ENCODE measurements at regions not wholly inside any gene's neighbourhood (a gene's known extent, or its start where the extent isn't known, plus 50 kb on each side); places are given as distances from the start of the nearest gene placed in this dataset.
"Not testable (repeated sequence)": the region's sequence is repeated elsewhere in the genome, so short reads cannot be mapped to it uniquely, and the experiment has no call there.

GRCh38 chr2:224217233-224217961 is 178.3 kb upstream of the SERPINE2 start:
- Histone ChIP-seq H3K36me3 (ENCODE audit: control insufficient read depth, insufficient read depth, low read length) (no peaks in the 10 kb centered on the region), H3K27me3 (ENCODE audit: control insufficient read depth, insufficient read depth, low read length) (no peaks in the 10 kb centered on the region), H3K4me3 (ENCODE audit: low read depth, low read length) (no peak overlapping the region)
- no peak for DNase-seq (ENCODE audit: low read depth)
- ChIA-PET POLR2A (no interaction called here), CTCF (interaction anchor here (1.9 kb wide), 1 partner anchor 19 kb away, joined by 4 read pairs; no protein-coding TSS in a partner anchor)
- TF ChIP-seq, protein P1, sequence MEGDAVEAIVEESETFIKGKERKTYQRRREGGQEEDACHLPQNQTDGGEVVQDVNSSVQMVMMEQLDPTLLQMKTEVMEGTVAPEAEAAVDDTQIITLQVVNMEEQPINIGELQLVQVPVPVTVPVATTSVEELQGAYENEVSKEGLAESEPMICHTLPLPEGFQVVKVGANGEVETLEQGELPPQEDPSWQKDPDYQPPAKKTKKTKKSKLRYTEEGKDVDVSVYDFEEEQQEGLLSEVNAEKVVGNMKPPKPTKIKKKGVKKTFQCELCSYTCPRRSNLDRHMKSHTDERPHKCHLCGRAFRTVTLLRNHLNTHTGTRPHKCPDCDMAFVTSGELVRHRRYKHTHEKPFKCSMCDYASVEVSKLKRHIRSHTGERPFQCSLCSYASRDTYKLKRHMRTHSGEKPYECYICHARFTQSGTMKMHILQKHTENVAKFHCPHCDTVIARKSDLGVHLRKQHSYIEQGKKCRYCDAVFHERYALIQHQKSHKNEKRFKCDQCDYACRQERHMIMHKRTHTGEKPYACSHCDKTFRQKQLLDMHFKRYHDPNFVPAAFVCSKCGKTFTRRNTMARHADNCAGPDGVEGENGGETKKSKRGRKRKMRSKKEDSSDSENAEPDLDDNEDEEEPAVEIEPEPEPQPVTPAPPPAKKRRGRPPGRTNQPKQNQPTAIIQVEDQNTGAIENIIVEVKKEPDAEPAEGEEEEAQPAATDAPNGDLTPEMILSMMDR (IDR thresholded peaks at IDR 0.05; ENCODE audit: insufficient read depth, low read depth, low read length), result no peak

GRCh38 chr2:224215611-224216010 is 176.5 kb upstream of the SERPINE2 start:
- POLR2A ChIA-PET; H3K36me3 ChIP-seq (ENCODE audit: control insufficient read depth, insufficient read depth, low read length); H3K27me3 ChIP-seq (ENCODE audit: control insufficient read depth, insufficient read depth, low read length); CTCF ChIA-PET; DNase-seq (ENCODE audit: low read depth); H3K4me3 ChIP-seq (ENCODE audit: low read depth, low read length): not testable (repeated sequence)

- TF ChIP-seq, protein P1 (IDR thresholded peaks at IDR 0.05; ENCODE audit: insufficient read depth, low read depth, low read length), result no peak
- Histone ChIP-seq H3K36me3 (ENCODE audit: control insufficient read depth, insufficient read depth, low read length) (no peaks in the 10 kb centered on the region), H3K4me3 (ENCODE audit: low read depth, low read length) (no peak overlapping the region), H3K27me3 (ENCODE audit: control insufficient read depth, insufficient read depth, low read length) (no peaks in the 10 kb centered on the region)
- POLR2A ChIA-PET, result interaction anchor here (0.7 kb wide), 1 partner anchor 29 kb away, joined by 3 read pairs; no protein-coding TSS in a partner anchor
- no peak for DNase-seq (ENCODE audit: low read depth)
- CTCF ChIA-PET, result interaction anchor here (0.8 to 1.4 kb wide), 2 partner anchors 19 to 22 kb away, joined by 3 to 4 read pairs; no protein-coding TSS in a partner anchor
Observed at GRCh38 chr2:224213396-224213795, 174.3 kb upstream of the SERPINE2 start.

GRCh38 chr2:224211791-224212190 is 172.7 kb upstream of the SERPINE2 start:
- ChIA-PET CTCF (interaction anchor here (1.1 to 1.4 kb wide), 2 partner anchors 17 to 30 kb away, joined by 4 to 6 read pairs; no protein-coding TSS in a partner anchor), POLR2A (interaction anchor here (0.6 kb wide), 1 partner anchor 12 kb away, joined by 7 read pairs; no protein-coding TSS in a partner anchor)
- Histone ChIP-seq H3K4me3 (ENCODE audit: low read depth, low read length) (no peak overlapping the region), H3K36me3 (ENCODE audit: control insufficient read depth, insufficient read depth, low read length) (no peaks in the 10 kb centered on the region), H3K27me3 (ENCODE audit: control insufficient read depth, insufficient read depth, low read length) (no peaks in the 10 kb centered on the region)
- DNase-seq (ENCODE audit: low read depth), result no peak
- TF ChIP-seq, protein P1 (IDR thresholded peaks at IDR 0.05; ENCODE audit: insufficient read depth, low read depth, low read length), result no peak

DNA sequence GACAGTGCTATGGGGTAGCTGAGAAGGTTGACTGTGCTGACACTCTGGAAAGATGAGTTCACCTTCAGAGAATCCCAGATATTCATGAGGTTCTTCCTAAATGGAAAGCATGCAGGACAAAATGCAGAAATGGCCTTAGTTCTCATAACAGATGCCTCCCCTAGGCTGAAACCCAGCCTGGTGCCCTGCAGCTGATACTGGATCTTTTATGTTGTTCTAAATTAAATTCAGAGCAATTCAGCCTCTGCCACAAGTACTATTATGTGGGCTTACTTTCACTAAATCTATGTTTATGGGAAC is 172.0 kb upstream of the SERPINE2 start:
- no peak for DNase-seq (ENCODE audit: low read depth)
- CTCF ChIA-PET, result interaction anchor here (1.1 kb wide), 1 partner anchor 30 kb away, joined by 6 read pairs; no protein-coding TSS in a partner anchor
- no peaks in the 10 kb centered on the region for H3K27me3 ChIP-seq (ENCODE audit: control insufficient read depth, insufficient read depth, low read length)
- no peaks in the 10 kb centered on the region for H3K36me3 ChIP-seq (ENCODE audit: control insufficient read depth, insufficient read depth, low read length)
- TF ChIP-seq, protein P1 (IDR thresholded peaks at IDR 0.05; ENCODE audit: insufficient read depth, low read depth, low read length), result no peak
- POLR2A ChIA-PET, result no interaction called here
- no peak overlapping the region for H3K4me3 ChIP-seq (ENCODE audit: low read depth, low read length)
